SK-N-SH treated with all-trans-retinoic acid at 6 μM for 48 hours (cell line): ENCODE measurements at regions not wholly inside any gene's neighbourhood (a gene's known extent, or its start where the extent isn't known, plus 50 kb on each side); places are given as distances from the start of the nearest gene placed in this dataset.

Experiments used
- ARNTL ChIP-seq: fragments of 450-650 bp; formaldehyde crosslinking; IDR thresholded peaks from 2 replicates; pipeline ENCODE4 v1.5.0; 2020; ENCODE audit warnings: low read depth, mild to moderate bottlenecking, moderate library complexity, borderline replicate concordance
- CREB5 ChIP-seq: fragments of 250-450 bp; sonication (Bioruptor Pico); IDR thresholded peaks from 2 replicates; pipeline ENCODE4 v1.5.1; 2020; ENCODE audit warnings: low read depth, mild to moderate bottlenecking, moderate library complexity
- CSDC2 ChIP-seq: fragments of 250-450 bp; sonication (Bioruptor Pico); IDR thresholded peaks from 2 replicates; pipeline ENCODE4 v1.5.0; 2020; ENCODE audit warnings: mild to moderate bottlenecking, moderate library complexity
- ISL1 ChIP-seq: fragments of 250-450 bp; sonication (Bioruptor Pico); IDR thresholded peaks from 2 replicates; pipeline ENCODE4 v2.1.2; 2022; ENCODE audit warnings: mild to moderate bottlenecking, moderate library complexity
- RARB ChIP-seq: fragments of 250-450 bp; sonication (Bioruptor Pico); IDR thresholded peaks from 2 replicates; pipeline ENCODE4 v1.8.0; 2021; ENCODE audit warnings: mild to moderate bottlenecking, moderate library complexity
- SNAI2 ChIP-seq: fragments of 250-450 bp; sonication (Bioruptor Pico); IDR thresholded peaks from 2 replicates; pipeline ENCODE4 v1.5.0; 2020; ENCODE audit warnings: mild to moderate bottlenecking, moderate library complexity
- TCF4 ChIP-seq: fragments of 250-450 bp; sonication (Bioruptor Pico); IDR thresholded peaks from 2 replicates; pipeline ENCODE4 v1.8.0; 2021; ENCODE audit warnings: mild to moderate bottlenecking, moderate library complexity, borderline replicate concordance
- ZNF565 ChIP-seq: fragments of 450-650 bp; formaldehyde crosslinking; conservative IDR thresholded peaks from 2 replicates; pipeline ENCODE4 v1.5.0; 2020; ENCODE audit warnings: low read depth, mild to moderate bottlenecking, moderate library complexity
- ZNF70 ChIP-seq: fragments of 450-650 bp; formaldehyde crosslinking; IDR thresholded peaks from 2 replicates; pipeline ENCODE4 v1.5.0; 2020; ENCODE audit warnings: mild to moderate bottlenecking, moderate library complexity
- TF ChIP-seq, protein P1 (sequence below): fragments of 250-450 bp; sonication (Bioruptor Pico); IDR thresholded peaks from 2 replicates; pipeline ENCODE4 v1.5.0; 2020; ENCODE audit warnings: mild to moderate bottlenecking, moderate library complexity
- TF ChIP-seq, protein P2 (sequence below): fragments of 250-450 bp; sonication (Bioruptor Pico); IDR thresholded peaks from 2 replicates; pipeline ENCODE4 v1.8.0; 2020; ENCODE audit warnings: mild to moderate bottlenecking, moderate library complexity, borderline replicate concordance

- TF ChIP-seq, protein P1, sequence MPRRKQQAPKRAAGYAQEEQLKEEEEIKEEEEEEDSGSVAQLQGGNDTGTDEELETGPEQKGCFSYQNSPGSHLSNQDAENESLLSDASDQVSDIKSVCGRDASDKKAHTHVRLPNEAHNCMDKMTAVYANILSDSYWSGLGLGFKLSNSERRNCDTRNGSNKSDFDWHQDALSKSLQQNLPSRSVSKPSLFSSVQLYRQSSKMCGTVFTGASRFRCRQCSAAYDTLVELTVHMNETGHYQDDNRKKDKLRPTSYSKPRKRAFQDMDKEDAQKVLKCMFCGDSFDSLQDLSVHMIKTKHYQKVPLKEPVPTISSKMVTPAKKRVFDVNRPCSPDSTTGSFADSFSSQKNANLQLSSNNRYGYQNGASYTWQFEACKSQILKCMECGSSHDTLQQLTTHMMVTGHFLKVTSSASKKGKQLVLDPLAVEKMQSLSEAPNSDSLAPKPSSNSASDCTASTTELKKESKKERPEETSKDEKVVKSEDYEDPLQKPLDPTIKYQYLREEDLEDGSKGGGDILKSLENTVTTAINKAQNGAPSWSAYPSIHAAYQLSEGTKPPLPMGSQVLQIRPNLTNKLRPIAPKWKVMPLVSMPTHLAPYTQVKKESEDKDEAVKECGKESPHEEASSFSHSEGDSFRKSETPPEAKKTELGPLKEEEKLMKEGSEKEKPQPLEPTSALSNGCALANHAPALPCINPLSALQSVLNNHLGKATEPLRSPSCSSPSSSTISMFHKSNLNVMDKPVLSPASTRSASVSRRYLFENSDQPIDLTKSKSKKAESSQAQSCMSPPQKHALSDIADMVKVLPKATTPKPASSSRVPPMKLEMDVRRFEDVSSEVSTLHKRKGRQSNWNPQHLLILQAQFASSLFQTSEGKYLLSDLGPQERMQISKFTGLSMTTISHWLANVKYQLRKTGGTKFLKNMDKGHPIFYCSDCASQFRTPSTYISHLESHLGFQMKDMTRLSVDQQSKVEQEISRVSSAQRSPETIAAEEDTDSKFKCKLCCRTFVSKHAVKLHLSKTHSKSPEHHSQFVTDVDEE = no peak
- TF ChIP-seq CREB5 (CRISPR knock-in tag) (no peak), SNAI2 (CRISPR knock-in tag) (no peak), RARB (no peak), ZNF70 (CRISPR knock-in tag) (no peak), CSDC2 (CRISPR knock-in tag) (no peak), ARNTL (CRISPR knock-in tag) (no peak), TCF4 (no peak), ISL1 (CRISPR knock-in tag) (no peak), ZNF565 (no peak)
- TF ChIP-seq, protein P2, sequence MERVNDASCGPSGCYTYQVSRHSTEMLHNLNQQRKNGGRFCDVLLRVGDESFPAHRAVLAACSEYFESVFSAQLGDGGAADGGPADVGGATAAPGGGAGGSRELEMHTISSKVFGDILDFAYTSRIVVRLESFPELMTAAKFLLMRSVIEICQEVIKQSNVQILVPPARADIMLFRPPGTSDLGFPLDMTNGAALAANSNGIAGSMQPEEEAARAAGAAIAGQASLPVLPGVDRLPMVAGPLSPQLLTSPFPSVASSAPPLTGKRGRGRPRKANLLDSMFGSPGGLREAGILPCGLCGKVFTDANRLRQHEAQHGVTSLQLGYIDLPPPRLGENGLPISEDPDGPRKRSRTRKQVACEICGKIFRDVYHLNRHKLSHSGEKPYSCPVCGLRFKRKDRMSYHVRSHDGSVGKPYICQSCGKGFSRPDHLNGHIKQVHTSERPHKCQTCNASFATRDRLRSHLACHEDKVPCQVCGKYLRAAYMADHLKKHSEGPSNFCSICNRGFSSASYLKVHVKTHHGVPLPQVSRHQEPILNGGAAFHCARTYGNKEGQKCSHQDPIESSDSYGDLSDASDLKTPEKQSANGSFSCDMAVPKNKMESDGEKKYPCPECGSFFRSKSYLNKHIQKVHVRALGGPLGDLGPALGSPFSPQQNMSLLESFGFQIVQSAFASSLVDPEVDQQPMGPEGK (CRISPR knock-in tag) = no peak
Measured at GRCh38 chr20:6502999-6503398, 264.5 kb upstream of the BMP2 start.
